ENCODE measurements at regions not wholly inside any gene's neighbourhood (a gene's known extent, or its start where the extent isn't known, plus 50 kb on each side); places are given as distances from the start of the nearest gene placed in this dataset.

DNA sequence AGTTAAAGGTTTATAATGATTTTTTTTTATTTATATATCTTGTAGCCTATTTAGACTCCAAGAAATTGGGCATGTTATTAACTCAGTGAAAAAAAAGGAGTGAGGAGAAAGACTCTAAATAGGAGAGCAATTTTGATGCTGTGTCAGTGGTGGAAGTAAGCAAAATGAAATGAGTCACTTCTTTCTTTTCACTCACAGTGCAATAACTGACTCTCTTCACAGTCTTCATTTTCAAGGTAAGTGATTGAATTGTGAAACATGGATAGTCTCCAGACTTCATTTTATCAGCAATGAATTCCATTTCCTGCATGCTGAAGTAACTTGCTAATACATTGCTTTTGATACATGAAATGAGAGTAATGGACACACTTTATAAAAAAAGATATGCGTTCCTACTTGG is 2271.5 kb downstream of the PCDH7 start:
- no peak overlapping the region for H3K27ac ChIP-seq (ENCODE audit: insufficient read length, low read depth, low read length)
- H3K79me2 ChIP-seq (ENCODE audit: insufficient read depth, low read length) = no peaks in the 10 kb centered on the region
- no peak overlapping the region for H4K91ac ChIP-seq (ENCODE audit: insufficient read length, low read depth, low read length)
- H2AK5ac ChIP-seq (ENCODE audit: insufficient read length, low read length) = no peak overlapping the region
- no peak overlapping the region for H3K4ac ChIP-seq (ENCODE audit: low read depth, low read length)
- H3K4me2 ChIP-seq (ENCODE audit: insufficient read depth, insufficient read length, low read length) = no peak overlapping the region
- H2AFZ ChIP-seq (ENCODE audit: low read length) = no peak overlapping the region
- DNase-seq = no peak
- no peaks in the 10 kb centered on the region for H3K4me1 Mint-ChIP-seq
- no peak overlapping the region for H2BK15ac ChIP-seq (ENCODE audit: low read depth, low read length)
- no peak overlapping the region for H3K14ac ChIP-seq (ENCODE audit: insufficient read depth, low read length)
- H3K18ac ChIP-seq (ENCODE audit: insufficient read length, low read depth, low read length) = no peak overlapping the region
- no peak overlapping the region for H3T11ph ChIP-seq (ENCODE audit: low read length)
- H3K27ac Mint-ChIP-seq = no peak overlapping the region
- H2BK20ac ChIP-seq (ENCODE audit: low read depth, low read length, poor library complexity, severe bottlenecking) = no peak overlapping the region
- H2BK5ac ChIP-seq (ENCODE audit: insufficient read length, low read length) = no peak overlapping the region
- no peaks in the 10 kb centered on the region for H4K20me1 ChIP-seq (ENCODE audit: control insufficient read depth, insufficient read depth, insufficient read length)
- no peaks in the 10 kb centered on the region for H3K4me1 ChIP-seq (ENCODE audit: insufficient read depth, low read length)
- H2BK12ac ChIP-seq (ENCODE audit: insufficient read length, low read depth, low read length) = no peak overlapping the region
- no peak overlapping the region for H2BK120ac ChIP-seq (ENCODE audit: low read depth, low read length, poor library complexity, severe bottlenecking)
- WGBS (ENCODE audit: extremely low coverage, insufficient read length, low lambda C conversion rate) = no CpG with 5 or more reads among the region's 1 CpG
- H3K4me3 Mint-ChIP-seq = no peak overlapping the region
- H3K27me3 Mint-ChIP-seq (ENCODE audit: low read depth) = no peaks in the 10 kb centered on the region
- no peak overlapping the region for H3K56ac ChIP-seq (ENCODE audit: insufficient read length, low read depth, low read length)
- no peak overlapping the region for H3K9ac ChIP-seq (ENCODE audit: extremely low read depth, insufficient read length, low read length)
- H4K8ac ChIP-seq (replicated peaks; ENCODE audit: insufficient read length, low read depth, low read length) = no peak overlapping the region
- H3K9me3 Mint-ChIP-seq = no peaks in the 10 kb centered on the region
- H3K79me1 ChIP-seq (ENCODE audit: insufficient read depth, low read depth, low read length, poor library complexity, severe bottlenecking) = no peaks in the 10 kb centered on the region
- TF ChIP-seq, protein P1, sequence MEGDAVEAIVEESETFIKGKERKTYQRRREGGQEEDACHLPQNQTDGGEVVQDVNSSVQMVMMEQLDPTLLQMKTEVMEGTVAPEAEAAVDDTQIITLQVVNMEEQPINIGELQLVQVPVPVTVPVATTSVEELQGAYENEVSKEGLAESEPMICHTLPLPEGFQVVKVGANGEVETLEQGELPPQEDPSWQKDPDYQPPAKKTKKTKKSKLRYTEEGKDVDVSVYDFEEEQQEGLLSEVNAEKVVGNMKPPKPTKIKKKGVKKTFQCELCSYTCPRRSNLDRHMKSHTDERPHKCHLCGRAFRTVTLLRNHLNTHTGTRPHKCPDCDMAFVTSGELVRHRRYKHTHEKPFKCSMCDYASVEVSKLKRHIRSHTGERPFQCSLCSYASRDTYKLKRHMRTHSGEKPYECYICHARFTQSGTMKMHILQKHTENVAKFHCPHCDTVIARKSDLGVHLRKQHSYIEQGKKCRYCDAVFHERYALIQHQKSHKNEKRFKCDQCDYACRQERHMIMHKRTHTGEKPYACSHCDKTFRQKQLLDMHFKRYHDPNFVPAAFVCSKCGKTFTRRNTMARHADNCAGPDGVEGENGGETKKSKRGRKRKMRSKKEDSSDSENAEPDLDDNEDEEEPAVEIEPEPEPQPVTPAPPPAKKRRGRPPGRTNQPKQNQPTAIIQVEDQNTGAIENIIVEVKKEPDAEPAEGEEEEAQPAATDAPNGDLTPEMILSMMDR (conservative IDR thresholded peaks at IDR 0.05) = no peak
- no peaks in the 10 kb centered on the region for H3K27me3 ChIP-seq (ENCODE audit: insufficient read depth, low read length)
- no peak overlapping the region for H4K5ac ChIP-seq (ENCODE audit: insufficient read length, low read depth, low read length)
- H3K23ac ChIP-seq (ENCODE audit: insufficient read length, low read depth, low read length) = no peak overlapping the region
- H3K23me2 ChIP-seq (ENCODE audit: insufficient read length, low read depth, low read length, poor library complexity, severe bottlenecking) = no peaks in the 10 kb centered on the region
- H3K9me3 ChIP-seq (ENCODE audit: control insufficient read depth, low read depth, low read length) = no peaks in the 10 kb centered on the region
- H3K36me3 Mint-ChIP-seq (ENCODE audit: insufficient read depth in 1 of 3, low read depth in 3 of 3) = no peaks in the 10 kb centered on the region

All from H9 (cell line).